Fibroblast of skin of right biceps (primary cell): ENCODE measurements at regions not wholly inside any gene's neighbourhood (a gene's known extent, or its start where the extent isn't known, plus 50 kb on each side); places are given as distances from the start of the nearest gene placed in this dataset.
A peak's percentile ranks its signal among the peaks of the same experiment; 100 is the strongest.
"Not testable (repeated sequence)": the region's sequence is repeated elsewhere in the genome, so short reads cannot be mapped to it uniquely, and the experiment has no call there.

Experiments
- DNase-seq: peaks from one replicate; pipeline ENCODE4 v3.0.0-alpha.2; 2013

DNA sequence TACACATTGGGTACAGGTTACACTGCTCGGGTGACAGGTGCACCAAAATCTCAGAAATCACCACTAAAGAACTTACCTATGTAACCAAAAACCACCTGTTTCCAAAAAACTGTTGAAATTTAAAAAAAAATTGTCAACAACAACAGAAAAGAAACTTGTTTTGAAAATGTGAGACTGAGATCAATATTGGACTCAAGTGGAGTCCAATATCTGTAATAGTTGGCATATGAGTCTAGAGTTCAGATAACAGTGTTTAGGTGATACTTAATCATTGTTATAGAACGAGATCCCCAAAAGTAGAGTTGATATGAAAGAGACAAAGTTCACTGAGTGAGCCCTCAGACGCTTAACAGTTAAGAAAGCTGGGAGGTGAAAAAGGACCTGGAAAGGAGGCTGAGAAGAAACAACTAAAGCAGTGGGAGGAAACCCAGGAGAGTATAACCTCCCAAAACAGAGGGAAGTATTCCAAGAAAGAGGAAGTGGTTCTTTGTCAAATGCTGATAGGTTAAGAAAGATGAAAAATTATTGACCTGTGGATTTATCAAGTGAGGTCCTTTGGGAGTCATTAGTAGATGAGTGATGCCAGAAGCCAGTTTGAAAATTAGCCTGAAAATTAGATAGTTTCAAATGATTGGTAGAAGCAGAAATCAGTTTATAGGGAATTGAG is 388.6 kb upstream of the DPH6 start:
- no peak for DNase-seq

DNA sequence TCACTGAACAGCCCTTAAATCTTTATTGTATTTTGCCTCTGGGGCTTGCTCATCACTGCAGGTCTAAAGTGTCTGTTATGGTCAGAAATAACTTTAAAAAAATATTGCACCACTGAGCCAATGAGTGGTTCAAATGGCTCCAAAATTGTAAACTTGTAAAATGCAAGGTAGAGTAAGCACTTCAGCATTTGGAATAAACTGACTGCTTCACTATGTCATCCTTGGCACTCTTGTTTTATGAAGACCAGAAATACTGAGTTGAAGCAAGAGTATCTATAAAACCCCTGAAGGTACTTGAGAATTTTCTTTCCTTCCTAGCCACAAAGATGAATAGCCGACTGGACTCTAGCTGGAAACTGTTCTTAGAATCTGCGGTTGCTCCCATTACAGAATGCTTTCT is 390.3 kb upstream of the DPH6 start:
- DNase-seq = no peak

DNA sequence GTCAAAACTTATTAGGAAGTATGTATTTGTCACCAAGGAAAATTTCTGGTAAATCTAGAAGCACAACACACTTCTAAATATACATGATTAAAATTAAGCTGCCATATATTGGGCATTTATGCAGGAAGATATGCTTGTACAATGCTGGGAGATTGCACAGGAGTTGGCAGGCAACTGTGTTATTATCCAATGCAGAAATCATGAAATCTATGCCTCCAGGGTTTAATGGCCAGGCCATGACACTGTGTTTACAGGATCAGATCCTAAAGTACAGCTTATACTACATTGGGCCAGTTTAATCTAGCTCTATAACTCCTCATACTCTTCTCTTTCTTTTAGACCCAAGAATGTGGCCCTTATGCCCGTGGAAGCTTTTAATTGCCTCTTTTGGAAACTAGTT is 391.4 kb upstream of the DPH6 start:
- no peak for DNase-seq

GRCh38 chr15:35944945-35945585 is 399.1 kb upstream of the DPH6 start:
- no peak for DNase-seq

GRCh38 chr15:35953424-35953823 is 407.5 kb upstream of the DPH6 start:
- DNase-seq = no peak

- DNase-seq = no peak
Observed at GRCh38 chr15:35956056-35956455, 410.1 kb upstream of the DPH6 start.

DNA sequence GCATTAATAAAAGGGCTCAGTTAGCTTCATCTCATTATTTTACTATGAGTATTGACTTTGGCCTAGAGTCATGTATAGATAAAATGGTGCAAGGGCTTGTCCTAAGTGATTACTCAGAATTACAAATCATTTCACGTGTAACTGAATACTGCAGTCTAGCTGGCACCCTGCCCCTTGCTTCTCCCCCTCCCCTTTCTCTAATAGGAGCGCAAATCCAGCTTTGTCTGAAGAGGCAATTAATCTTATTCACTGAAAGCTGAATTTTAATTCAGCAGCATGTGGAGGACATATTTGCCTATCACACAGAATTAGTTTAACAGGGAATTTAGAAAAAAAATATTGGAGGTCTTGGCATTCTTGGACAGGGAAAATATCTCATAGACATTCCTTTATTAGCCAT is 412.1 kb upstream of the DPH6 start:
- peak; percentile 90 for DNase-seq

GRCh38 chr15:35958975-35959374 is 413.0 kb upstream of the DPH6 start:
- peak; percentile 58 for DNase-seq

- peak; percentile 27 for DNase-seq
Observed at GRCh38 chr15:35963326-35963725, 417.4 kb upstream of the DPH6 start.

GRCh38 chr15:35966781-35967180 is 420.8 kb upstream of the DPH6 start:
- no peak for DNase-seq

- DNase-seq = not testable (repeated sequence)
Observed at GRCh38 chr15:35967968-35968367, 422.0 kb upstream of the DPH6 start.

GRCh38 chr15:35973029-35973428 is 427.1 kb upstream of the DPH6 start:
- DNase-seq = no peak

DNA sequence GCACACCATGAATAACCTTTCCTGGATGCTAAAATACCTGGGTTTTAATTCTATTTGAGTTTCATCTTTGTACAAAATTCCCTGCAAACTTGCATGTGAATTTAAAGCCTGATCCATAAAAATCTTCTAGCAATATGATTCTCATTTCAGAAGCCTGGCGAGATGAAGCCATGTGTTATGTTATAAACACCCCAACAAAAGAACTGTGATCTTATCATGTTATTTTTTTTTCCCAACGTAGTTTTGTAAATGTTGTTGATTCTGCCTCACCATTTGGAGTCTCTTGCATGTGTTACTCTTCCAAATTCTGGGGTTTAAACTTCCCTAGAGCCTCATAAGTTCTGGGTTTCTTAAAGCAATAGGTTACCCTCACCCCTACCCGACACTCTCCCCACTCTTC is 428.1 kb upstream of the DPH6 start:
- no peak for DNase-seq

GRCh38 chr15:35975941-35976340 is 430.0 kb upstream of the DPH6 start:
- no peak for DNase-seq

DNA sequence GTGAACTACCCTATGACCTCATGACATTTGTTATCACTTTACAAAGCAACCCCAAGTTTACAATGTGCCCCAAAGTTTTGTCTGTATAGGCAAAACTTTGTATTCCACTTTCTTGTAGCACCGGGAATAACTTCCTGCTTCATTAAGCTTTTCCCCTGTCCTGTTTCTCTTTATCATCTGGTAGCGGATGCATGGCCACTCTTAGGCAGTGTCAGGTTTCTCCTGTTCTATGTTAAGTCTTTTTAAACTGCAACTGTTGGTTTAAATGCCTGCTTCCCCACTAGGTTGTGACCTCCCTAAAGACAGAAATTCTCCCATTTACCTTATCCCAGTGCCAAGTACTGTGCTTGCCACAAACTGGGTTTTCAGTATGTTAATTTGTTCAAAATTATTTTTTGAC is 433.6 kb upstream of the DPH6 start:
- DNase-seq = no peak

DNA sequence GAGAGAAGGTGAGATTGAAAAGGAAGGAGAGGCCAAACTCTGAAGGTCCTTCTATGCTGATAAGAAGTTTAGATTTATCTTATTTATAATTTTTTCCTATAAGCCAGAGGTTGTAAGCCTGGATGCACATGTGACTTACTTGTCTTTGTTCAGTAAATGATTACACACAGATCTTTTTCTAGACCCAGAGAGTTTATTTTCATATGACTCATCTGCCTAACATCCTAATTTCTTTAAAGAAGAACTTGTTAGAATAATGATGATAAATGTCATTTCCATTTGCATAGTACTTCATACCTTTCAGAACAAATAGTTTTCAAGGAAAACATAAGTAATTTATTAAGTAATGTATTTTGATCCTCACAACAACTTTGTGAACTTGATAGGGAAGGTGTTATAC is 434.8 kb upstream of the DPH6 start:
- DNase-seq = peak; percentile 69

DNA sequence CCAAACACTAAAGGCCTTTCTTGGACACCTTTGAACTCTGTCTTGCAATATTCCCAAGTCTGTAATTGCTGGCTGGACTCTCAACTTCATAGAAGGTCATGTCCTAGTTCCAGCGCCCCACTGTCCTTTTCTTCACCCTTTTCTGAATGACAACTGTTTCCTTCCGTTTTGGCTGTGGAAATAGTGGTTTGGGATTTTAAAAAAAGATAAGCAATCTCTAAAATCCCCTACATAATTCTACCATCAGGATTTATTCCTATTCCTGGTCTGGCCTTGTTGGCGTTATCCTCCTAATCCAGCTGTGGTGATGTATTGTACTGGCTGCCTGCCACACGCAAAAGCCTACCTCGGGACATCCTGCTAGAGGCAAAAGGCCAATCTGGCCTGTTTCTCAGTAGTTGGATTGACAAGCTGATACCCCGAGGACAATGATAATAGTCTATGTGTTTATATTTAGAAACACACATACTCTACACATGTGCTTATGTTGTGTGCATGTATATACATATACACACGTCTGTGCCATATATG is 440.3 kb upstream of the DPH6 start:
- peak; percentile 24 for DNase-seq

DNA sequence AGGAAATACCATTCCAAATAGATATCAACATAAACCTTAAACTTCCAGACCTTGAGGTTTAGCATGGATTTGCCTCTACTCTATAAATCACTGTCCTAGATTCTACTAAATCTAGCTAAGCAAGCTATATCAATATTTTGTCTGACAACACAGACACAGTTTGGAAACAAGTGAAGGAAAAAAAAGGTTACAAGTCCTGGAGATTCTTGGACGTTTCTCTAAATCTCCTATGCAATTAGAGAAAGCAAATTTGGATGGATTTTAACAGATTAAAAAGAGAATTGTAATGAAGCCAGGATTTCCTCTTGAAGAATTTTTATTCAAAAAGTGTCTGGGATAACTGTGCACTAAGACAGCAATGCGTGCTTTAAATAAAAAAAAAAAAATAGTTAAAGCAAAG is 441.1 kb upstream of the DPH6 start:
- DNase-seq = no peak

GRCh38 chr15:35991386-35991785 is 445.4 kb upstream of the DPH6 start:
- DNase-seq = no peak

GRCh38 chr15:35992791-35993190 is 446.8 kb upstream of the DPH6 start:
- peak; percentile 14 for DNase-seq

- no peak for DNase-seq
Observed at GRCh38 chr15:35993196-35993595, 447.2 kb upstream of the DPH6 start.

GRCh38 chr15:35994876-35995275 is 448.9 kb upstream of the DPH6 start:
- no peak for DNase-seq

GRCh38 chr15:35998663-35999602 is 453.0 kb upstream of the DPH6 start:
- no peak for DNase-seq
